ENCODE measurements at regions not wholly inside any gene's neighbourhood (a gene's known extent, or its start where the extent isn't known, plus 50 kb on each side); places are given as distances from the start of the nearest gene placed in this dataset.
"Not testable (repeated sequence)": the region's sequence is repeated elsewhere in the genome, so short reads cannot be mapped to it uniquely, and the experiment has no call there.

DNA sequence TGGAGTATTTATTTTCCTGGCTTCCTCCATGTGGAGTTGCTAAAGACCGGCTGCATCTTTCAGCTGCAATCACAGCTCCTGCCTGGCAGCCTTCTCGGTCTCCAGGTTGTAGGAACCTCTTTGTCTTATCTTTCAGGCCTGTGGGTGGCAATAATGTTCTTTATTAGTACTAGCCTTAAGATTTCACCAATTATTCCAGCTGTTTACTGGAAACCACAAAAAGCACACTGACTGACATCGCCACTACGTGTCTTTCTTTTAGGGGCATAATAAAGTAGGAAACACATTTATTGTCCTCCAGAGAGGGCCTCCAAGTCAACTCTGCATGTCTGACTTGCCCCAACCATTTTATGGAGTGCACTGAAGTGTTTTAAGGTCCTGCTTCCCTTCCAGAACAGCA is 1116.5 kb upstream of the TMEM132C start:
- no peak for ATAC-seq (ENCODE audit: insufficient read depth, low FRiP score)
- TF ChIP-seq, protein P1, sequence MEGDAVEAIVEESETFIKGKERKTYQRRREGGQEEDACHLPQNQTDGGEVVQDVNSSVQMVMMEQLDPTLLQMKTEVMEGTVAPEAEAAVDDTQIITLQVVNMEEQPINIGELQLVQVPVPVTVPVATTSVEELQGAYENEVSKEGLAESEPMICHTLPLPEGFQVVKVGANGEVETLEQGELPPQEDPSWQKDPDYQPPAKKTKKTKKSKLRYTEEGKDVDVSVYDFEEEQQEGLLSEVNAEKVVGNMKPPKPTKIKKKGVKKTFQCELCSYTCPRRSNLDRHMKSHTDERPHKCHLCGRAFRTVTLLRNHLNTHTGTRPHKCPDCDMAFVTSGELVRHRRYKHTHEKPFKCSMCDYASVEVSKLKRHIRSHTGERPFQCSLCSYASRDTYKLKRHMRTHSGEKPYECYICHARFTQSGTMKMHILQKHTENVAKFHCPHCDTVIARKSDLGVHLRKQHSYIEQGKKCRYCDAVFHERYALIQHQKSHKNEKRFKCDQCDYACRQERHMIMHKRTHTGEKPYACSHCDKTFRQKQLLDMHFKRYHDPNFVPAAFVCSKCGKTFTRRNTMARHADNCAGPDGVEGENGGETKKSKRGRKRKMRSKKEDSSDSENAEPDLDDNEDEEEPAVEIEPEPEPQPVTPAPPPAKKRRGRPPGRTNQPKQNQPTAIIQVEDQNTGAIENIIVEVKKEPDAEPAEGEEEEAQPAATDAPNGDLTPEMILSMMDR (IDR thresholded peaks at IDR 0.05; ENCODE audit: control extremely low read depth, extremely low read depth), result no peak
- 77 to 78% methylated on average over 4 of the region's 4 CpGs for WGBS, 2 donors
- no peak overlapping the region for H3K4me3 ChIP-seq
- H3K27me3 ChIP-seq (ENCODE audit: control insufficient read depth in 3 of 3, insufficient read depth in 3 of 3, low read length in 2 of 3), result no peaks in the 10 kb centered on the region
- peaks cover 0 to 6% (median 0%) of the 10 kb centered on the region in 5 donors for H3K4me1 ChIP-seq (ENCODE audit: control insufficient read depth in 5 of 5, insufficient read depth in 5 of 5, low read length in 5 of 5)
- no peak for DNase-seq
- H3K27ac ChIP-seq (ENCODE audit: low read depth in 1 of 2, low read length in 1 of 2), result no peak overlapping the region
- H3K9me3 ChIP-seq (ENCODE audit: control insufficient read depth in 4 of 4, insufficient read depth in 3 of 4, low read length in 3 of 4), result peaks cover 0 to 6% (median 0%) of the 10 kb centered on the region in 4 donors
- no peaks in the 10 kb centered on the region for H3K36me3 ChIP-seq (ENCODE audit: control insufficient read depth in 4 of 4, insufficient read depth in 4 of 4, low read length in 4 of 4)
- H3K9ac ChIP-seq (ENCODE audit: insufficient read depth in 1 of 2, low read length in 2 of 2), result no peak overlapping the region

DNA sequence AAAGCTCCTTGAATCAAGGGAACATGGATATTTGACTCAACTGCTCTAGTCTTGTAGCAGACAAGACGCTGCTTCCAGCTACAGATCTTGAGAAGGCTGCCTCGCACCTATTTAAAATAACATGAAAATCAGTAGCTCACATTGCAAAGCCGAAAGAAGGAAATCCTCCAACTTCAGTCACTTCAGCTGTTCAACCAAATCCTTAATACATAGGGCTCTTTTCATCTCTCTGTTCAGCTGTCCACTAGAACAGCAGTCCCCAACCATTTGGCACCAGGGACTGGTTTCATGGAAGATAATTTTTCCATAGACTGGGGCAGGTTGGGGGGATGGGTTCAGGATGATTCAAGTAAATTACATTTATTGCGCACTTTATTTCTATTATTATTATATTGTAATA is 1116.0 kb upstream of the TMEM132C start:
- Histone ChIP-seq H3K4me3 (no peak overlapping the region), H3K9ac (ENCODE audit: insufficient read depth in 1 of 2, low read length in 2 of 2) (no peak overlapping the region), H3K4me1 (ENCODE audit: control insufficient read depth in 5 of 5, insufficient read depth in 5 of 5, low read length in 5 of 5) (peaks cover 0 to 6% (median 0%) of the 10 kb centered on the region in 5 donors), H3K36me3 (ENCODE audit: control insufficient read depth in 4 of 4, insufficient read depth in 4 of 4, low read length in 4 of 4) (no peaks in the 10 kb centered on the region), H3K27ac (ENCODE audit: low read depth in 1 of 2, low read length in 1 of 2) (no peak overlapping the region), H3K9me3 (ENCODE audit: control insufficient read depth in 4 of 4, insufficient read depth in 3 of 4, low read length in 3 of 4) (peaks cover 0 to 6% (median 0%) of the 10 kb centered on the region in 4 donors), H3K27me3 (ENCODE audit: control insufficient read depth in 3 of 3, insufficient read depth in 3 of 3, low read length in 2 of 3) (no peaks in the 10 kb centered on the region)
- DNase-seq (no peak), ATAC-seq (ENCODE audit: insufficient read depth, low FRiP score) (no peak)
- WGBS, 2 donors, result 91 to 92% methylated on average over 4 of the region's 4 CpGs
- TF ChIP-seq, protein P1 (IDR thresholded peaks at IDR 0.05; ENCODE audit: control extremely low read depth, extremely low read depth), result no peak

DNA sequence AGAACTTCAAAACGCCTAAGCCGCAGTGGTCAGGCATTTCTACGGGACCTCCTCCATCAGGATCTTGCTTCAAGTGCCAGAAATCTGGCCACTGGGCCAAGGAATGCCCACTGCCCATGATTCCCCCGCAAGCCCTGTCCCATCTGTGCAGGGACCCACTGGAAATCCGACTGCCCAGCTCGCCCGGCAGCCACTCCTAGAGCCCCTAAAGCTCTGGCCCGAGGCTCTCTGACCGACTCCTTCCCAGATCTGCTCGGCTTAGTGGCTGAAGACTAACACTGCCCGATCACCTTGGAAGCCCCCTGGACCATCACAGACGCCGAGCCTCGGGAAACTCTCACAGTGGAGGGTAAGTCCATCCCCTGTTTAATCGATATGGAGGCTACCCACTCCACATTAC is 1113.0 kb upstream of the TMEM132C start:
- WGBS, 2 donors, result 92 to 93% methylated on average over 15 of the region's 15 CpGs
- Histone ChIP-seq H3K9me3 (ENCODE audit: control insufficient read depth in 4 of 4, insufficient read depth in 3 of 4, low read length in 3 of 4) (no peaks in the 10 kb centered on the region), H3K4me3 (no peak overlapping the region), H3K9ac (ENCODE audit: insufficient read depth in 1 of 2, low read length in 2 of 2) (no peak overlapping the region), H3K36me3 (ENCODE audit: control insufficient read depth in 4 of 4, insufficient read depth in 4 of 4, low read length in 4 of 4) (no peaks in the 10 kb centered on the region), H3K4me1 (ENCODE audit: control insufficient read depth in 5 of 5, insufficient read depth in 5 of 5, low read length in 5 of 5) (no peaks in the 10 kb centered on the region), H3K27ac (ENCODE audit: low read depth in 1 of 2, low read length in 1 of 2) (no peak overlapping the region), H3K27me3 (ENCODE audit: control insufficient read depth in 3 of 3, insufficient read depth in 3 of 3, low read length in 2 of 3) (no peaks in the 10 kb centered on the region)
- ATAC-seq (ENCODE audit: insufficient read depth, low FRiP score) (no peak), DNase-seq (no peak)
- TF ChIP-seq, protein P1 (IDR thresholded peaks at IDR 0.05; ENCODE audit: control extremely low read depth, extremely low read depth), result no peak

DNA sequence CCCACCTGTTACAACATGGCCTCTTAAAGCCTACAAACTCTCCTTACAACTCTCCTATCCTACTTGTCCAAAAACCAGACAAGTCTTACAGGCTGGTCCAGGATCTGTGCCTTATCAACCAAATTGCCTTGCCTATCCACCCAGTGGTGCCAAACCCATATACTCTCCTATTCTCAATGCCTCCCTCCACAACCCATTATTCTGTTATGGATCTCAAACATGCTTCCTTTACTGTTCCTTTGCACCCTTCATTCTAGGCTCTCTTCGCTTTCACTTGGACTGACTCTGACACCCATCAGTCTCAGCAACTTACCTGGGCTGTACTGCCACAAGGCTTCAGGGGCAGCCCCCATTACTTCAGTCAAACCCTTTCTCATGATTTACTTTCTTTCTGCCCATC is 1112.1 kb upstream of the TMEM132C start:
- not testable (repeated sequence) for DNase-seq; H3K27me3 ChIP-seq (ENCODE audit: control insufficient read depth in 3 of 3, insufficient read depth in 3 of 3, low read length in 2 of 3); H3K4me3 ChIP-seq; H3K4me1 ChIP-seq (ENCODE audit: control insufficient read depth in 5 of 5, insufficient read depth in 5 of 5, low read length in 5 of 5); H3K9me3 ChIP-seq (ENCODE audit: control insufficient read depth in 4 of 4, insufficient read depth in 3 of 4, low read length in 3 of 4); H3K36me3 ChIP-seq (ENCODE audit: control insufficient read depth in 4 of 4, insufficient read depth in 4 of 4, low read length in 4 of 4); H3K27ac ChIP-seq (ENCODE audit: low read depth in 1 of 2, low read length in 1 of 2); ATAC-seq (ENCODE audit: insufficient read depth, low FRiP score); H3K9ac ChIP-seq (ENCODE audit: insufficient read depth in 1 of 2, low read length in 2 of 2)
- 94 to 95% methylated on average over 1 of the region's 1 CpG for WGBS, 2 donors

DNA sequence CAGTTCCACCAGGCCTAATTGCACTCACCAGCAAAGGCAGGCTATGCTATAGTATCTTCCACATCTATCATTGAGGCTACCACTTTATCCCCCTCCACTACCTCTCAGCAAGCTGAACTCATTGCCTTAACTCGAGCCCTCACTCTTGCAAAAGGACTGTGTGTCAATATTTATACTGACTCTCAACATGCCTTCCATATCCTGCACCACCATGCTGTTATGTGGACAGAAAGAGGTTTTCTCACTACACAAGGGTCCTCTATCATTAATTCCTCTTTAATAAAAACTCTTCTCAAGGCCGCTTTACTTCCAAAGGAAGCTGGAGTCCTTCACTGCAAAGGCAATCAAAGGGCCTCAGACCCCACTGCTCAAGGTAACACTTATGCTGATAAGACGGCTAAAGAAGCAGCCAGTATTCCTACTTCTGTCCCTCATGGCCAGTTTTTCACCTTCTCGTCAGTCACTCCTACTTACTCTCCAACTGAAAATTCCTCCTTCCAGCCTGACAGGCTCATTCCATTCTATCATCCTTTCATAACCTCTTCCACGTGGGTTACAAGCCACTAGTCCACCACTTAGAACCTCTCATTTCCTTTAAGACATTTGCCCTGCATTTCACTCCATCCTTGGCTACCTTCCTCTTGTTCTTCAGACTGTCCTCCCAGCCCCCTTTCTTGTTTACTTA is 1110.9 kb upstream of the TMEM132C start:
- not testable (repeated sequence) for ATAC-seq (ENCODE audit: insufficient read depth, low FRiP score); H3K9ac ChIP-seq (ENCODE audit: insufficient read depth in 1 of 2, low read length in 2 of 2); H3K36me3 ChIP-seq (ENCODE audit: control insufficient read depth in 4 of 4, insufficient read depth in 4 of 4, low read length in 4 of 4); H3K4me3 ChIP-seq; H3K27me3 ChIP-seq (ENCODE audit: control insufficient read depth in 3 of 3, insufficient read depth in 3 of 3, low read length in 2 of 3); H3K27ac ChIP-seq (ENCODE audit: low read depth in 1 of 2, low read length in 1 of 2); H3K9me3 ChIP-seq (ENCODE audit: control insufficient read depth in 4 of 4, insufficient read depth in 3 of 4, low read length in 3 of 4); H3K4me1 ChIP-seq (ENCODE audit: control insufficient read depth in 5 of 5, insufficient read depth in 5 of 5, low read length in 5 of 5)
- WGBS, 2 donors, result 68 to 82% methylated on average over 5 of the region's 5 CpGs
- DNase-seq, result peak in 1 of 3 donors; percentile 43

DNA sequence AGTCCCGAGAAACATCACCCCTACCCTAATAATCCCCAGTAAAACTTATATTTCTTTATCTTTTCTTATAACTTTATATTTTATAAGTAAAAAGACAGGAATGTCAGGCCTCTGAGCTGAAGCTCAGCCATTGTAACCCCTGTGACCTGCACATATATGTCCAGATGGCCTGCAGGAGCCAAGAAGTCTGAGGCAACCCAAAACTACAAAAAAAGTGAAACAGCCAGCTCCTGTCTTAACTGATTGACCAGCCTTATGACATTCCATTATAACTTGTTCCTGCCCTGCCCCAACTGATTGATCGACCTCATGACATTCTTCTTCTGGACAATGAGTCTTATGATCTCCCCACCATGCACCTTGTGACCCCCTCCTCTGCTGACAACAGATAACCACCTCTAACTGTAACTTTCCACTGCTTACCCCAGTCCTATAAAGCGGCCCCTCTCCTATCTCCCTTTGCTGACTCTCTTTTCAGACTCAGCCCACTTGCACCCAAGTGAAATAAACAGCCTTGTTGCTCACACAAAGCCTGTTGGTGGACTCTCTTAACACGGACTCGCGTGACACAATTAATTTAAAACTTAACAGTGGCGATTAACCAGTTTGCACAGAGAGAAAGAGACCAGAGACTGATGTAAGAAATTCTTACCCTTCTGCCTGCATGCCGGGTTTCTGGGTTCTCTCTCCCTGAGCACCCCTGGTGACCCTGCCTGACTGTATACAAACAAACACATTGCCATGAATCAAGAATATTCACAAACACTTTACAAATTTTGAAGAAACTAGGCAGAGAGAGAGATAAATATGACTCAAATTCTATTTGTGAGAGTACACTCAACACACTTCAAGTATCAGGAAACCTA is 1109.2 kb upstream of the TMEM132C start:
- not testable (repeated sequence) for H3K27me3 ChIP-seq (ENCODE audit: control insufficient read depth in 3 of 3, insufficient read depth in 3 of 3, low read length in 2 of 3); H3K27ac ChIP-seq (ENCODE audit: low read depth in 1 of 2, low read length in 1 of 2); H3K36me3 ChIP-seq (ENCODE audit: control insufficient read depth in 4 of 4, insufficient read depth in 4 of 4, low read length in 4 of 4); DNase-seq; H3K9ac ChIP-seq (ENCODE audit: insufficient read depth in 1 of 2, low read length in 2 of 2); H3K9me3 ChIP-seq (ENCODE audit: control insufficient read depth in 4 of 4, insufficient read depth in 3 of 4, low read length in 3 of 4); ATAC-seq (ENCODE audit: insufficient read depth, low FRiP score); H3K4me1 ChIP-seq (ENCODE audit: control insufficient read depth in 5 of 5, insufficient read depth in 5 of 5, low read length in 5 of 5); H3K4me3 ChIP-seq
- WGBS, 2 donors, result 85 to 89% methylated on average over 8 of the region's 8 CpGs
